GM19372 (cell line): ENCODE measurements at regions not wholly inside any gene's neighbourhood (a gene's known extent, or its start where the extent isn't known, plus 50 kb on each side); places are given as distances from the start of the nearest gene placed in this dataset.
"Not testable (repeated sequence)": the region's sequence is repeated elsewhere in the genome, so short reads cannot be mapped to it uniquely, and the experiment has no call there.

Experiments
- ATAC-seq: cut with Tn5 transposase; IDR thresholded peaks from one replicate; pipeline ENCODE4 v1.9.1; 2021; ENCODE audit warnings: mild to moderate bottlenecking, low read depth, moderate library complexity; ENCODE audit not compliant: unreplicated experiment

DNA sequence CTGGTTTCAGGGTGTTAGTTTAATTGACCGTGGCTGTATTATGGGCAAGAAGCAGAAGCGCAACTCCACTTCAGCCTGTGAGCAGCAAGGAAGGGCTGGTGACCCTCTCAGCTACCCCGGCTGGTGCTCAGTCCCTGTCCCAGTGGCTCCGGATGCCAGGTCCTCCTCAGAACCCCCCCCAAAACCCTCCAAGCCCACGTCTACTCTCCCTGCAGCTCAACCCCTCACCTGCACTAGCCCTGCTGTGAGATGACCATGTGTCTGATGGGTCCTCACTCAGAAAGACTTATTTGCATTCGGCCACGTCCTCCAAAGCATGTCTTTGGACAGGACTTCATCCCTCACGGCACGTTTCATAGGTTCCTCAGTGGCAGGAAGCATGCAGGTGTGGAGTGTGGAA is 119.7 kb upstream of the ALKAL2 start:
- no peak for ATAC-seq

DNA sequence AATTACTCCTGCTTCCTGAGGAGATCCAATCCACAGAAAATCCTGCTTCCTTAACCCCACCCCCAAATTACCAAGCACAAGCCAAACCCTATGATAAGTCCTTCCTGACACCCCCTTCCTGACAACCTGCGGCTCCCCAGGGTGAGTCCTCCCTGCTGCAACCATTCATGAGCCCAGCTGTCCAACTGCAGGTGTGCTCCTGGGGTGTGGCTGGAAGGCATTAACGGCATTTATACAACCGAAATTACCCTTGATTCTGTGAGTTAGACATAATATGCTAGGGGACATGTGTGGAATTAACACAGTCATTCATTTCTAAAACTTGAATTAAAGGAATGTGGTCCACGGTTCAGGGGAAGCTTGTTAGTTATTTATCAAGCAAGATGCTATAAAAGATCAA is 119.0 kb upstream of the ALKAL2 start:
- no peak for ATAC-seq

GRCh38 chr2:406231-406630 is 118.3 kb upstream of the ALKAL2 start:
- ATAC-seq: no peak

DNA sequence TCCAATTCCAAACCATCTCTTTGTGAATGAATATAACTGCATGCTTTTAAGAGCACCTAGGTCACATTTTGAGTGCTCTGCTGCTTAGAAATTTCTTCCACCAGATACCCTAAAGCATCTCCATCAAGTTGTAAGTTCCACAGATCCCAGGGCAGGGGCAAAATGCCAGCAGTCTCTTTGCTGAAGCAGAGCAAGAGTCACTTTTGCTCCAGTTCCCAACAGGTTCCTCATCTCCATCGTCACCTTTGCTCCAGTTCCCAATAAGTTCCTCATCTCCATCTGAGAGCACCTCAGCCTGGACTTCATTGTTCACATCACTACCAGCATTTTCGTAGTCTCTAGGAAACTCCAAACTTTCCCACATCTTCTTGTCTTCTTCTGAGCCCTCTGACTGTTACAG is 116.7 kb upstream of the ALKAL2 start:
- no peak for ATAC-seq

DNA sequence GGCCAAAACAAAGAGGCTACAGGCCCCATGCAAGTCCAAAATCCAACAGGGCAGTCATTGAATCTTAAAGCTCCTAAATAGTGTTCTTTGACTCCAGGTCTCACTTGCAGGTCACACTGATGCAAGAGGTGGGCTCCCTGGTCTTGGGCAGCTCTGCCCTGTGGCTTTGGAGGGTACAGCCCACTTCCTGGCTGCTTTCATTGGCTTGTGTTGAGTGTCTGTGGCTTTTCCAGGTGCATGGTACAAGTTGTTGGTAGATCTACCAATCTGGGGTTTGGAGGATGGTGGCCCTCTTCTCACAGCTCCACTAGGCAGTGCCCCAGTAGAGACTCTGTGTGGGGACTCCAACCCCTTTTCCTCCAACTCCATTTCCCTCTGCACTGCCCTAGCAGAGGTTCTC is 115.8 kb upstream of the ALKAL2 start:
- ATAC-seq: no peak

GRCh38 chr2:402721-403120 is 114.8 kb upstream of the ALKAL2 start:
- no peak for ATAC-seq

GRCh38 chr2:402206-402605 is 114.3 kb upstream of the ALKAL2 start:
- no peak for ATAC-seq

DNA sequence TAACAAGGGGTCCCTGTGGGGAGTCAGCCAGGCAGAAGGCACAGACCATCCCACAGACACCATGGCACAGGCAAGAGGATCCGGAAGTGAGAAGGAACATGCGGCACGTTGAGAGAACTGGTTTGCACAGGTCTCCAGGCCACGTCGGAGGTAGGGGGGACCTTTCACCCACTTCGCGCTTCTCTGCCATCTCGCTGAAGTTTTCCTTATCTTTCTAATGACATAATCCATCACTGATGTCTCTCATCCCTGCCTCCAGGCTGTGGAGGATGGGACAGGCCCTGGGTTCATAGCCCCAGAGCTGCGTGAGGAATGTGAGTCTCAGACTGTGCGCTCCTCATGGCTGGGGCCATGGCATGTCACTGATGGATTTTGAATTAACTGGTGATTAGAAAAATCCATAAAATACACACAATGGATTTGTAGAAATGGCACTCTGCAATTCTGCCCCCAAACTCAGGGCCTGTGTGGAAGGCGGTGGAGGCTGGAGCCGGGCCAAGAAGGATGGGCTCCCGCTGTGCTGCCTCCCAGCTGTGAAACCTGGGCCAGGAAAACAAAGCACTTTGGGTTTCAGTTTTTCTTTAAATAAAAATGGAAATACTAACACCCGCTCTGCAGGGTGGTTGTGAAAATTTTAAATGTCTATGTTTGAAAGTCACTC is 113.3 kb upstream of the ALKAL2 start:
- no peak for ATAC-seq

DNA sequence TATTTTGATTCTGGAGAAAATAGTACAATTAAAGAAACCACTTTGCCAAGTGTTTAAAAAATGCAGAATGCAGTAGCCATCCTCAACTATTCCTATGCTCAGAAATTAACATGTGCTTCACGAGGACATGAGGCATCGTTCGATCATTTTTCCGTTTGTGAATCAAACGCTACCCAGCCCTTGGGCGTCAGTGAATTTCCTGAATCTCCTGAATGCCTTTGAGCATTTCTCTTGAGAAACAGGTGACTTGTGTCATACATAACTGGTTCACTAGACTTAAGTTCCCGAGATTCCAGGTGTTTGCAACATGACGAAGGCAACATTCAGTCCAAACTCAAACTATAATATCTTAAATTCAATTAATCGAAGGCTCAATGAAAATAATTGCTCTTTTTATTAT is 110.0 kb upstream of the ALKAL2 start:
- no peak for ATAC-seq

GRCh38 chr2:397521-397920 is 109.6 kb upstream of the ALKAL2 start:
- no peak for ATAC-seq

DNA sequence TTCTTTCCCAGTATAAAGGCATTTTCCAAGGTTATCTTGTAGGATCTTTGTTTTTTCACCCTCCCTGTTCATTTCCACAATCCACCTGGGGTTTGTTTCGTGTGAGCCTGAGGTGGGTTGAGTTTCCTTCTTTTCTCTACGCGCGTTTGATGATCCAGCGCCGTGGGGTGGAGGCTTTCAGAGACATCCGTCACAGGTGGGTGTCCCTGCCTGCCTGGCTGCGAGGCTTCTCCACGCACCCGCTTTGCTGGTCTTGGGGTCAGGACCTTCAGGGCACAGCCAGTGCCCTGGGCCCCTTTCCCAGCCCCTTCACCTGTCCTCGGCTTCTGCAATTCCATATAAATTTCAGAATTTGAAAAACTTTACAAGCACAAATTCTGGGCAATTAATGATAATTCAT is 109.0 kb upstream of the ALKAL2 start:
- no peak for ATAC-seq

GRCh38 chr2:395886-396285 is 108.0 kb upstream of the ALKAL2 start:
- no peak for ATAC-seq

- ATAC-seq: no peak
These were observed 106.1 kb upstream of the ALKAL2 start for GRCh38 chr2:393711-394696.

DNA sequence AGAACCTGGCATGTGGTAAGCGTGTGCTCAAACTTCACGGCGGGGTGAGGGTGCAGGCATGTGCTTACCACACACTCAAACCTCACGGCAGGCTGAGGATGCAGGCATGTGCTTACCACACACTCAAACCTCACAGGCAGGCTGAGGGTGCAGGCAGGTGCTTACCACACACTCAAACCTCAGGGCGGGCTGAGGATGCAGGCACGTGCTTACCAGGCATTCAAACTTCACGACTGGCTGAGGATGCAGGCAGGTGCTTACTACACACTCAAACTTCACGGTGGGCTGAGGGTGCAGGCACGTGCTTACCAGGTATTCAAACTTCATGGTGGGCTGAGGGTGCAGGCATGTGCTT is 105.0 kb upstream of the ALKAL2 start:
- ATAC-seq: no peak

GRCh38 chr2:392181-392925 is 104.5 kb upstream of the ALKAL2 start:
- ATAC-seq: no peak

DNA sequence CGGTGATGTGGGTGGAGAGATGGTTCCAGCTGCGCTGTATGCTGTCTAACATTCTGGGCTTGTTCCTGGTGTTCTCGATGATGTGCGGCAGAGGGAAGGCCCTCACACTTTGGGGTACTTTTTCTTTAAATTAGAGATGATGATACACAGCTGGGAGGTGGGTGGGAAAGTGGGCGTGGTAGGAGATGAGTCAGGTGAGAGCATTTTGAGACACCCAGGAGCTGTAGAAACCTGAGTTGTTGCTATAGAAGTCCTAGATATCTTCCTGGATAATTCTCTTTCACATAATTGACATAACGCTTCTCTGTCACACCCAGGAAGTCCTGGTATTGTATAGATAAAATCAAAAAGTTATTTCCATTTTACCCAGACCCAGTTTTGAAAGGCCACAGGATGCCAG is 103.8 kb upstream of the ALKAL2 start:
- ATAC-seq: no peak

DNA sequence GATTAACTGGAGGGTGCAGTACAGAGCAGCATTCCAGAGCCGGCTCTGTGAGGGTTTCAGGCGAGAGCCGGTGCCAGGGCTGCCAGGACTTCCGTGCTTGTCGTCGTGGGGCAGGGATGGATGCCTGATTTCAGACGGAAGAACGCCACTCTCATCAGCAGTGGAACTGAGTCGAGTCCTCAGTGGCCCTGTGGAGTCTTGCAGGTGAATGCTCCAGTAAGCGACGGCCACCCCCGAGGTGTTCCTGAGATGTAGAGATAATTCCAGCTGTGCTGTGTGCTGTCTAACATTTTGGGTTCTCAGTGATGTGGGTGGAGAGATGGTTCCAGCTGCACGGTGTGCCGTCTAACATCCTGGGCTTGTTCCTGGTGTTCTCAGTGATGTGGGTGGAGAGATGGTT is 103.1 kb upstream of the ALKAL2 start:
- ATAC-seq: no peak

GRCh38 chr2:389985-390384 is 102.1 kb upstream of the ALKAL2 start:
- ATAC-seq: not testable (repeated sequence)

DNA sequence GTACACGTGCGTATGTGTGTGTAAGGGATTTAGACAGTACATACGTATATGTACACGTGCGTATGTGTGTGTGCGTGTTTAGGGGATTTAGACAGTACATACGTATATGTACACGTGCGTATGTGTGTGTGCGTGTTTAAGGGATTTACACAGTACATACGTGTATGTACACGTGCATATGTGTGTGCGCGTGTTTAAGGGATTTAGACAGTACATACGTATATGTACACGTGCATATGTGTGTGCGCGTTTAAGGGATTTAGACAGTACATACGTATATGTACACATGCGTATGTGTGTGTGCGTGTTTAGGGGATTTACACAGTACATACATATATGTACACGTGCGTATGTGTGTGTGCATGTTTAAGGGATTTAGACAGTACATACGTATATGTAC is 100.9 kb upstream of the ALKAL2 start:
- not testable (repeated sequence) for ATAC-seq

GRCh38 chr2:387980-388421 is 100.1 kb upstream of the ALKAL2 start:
- ATAC-seq: no peak

DNA sequence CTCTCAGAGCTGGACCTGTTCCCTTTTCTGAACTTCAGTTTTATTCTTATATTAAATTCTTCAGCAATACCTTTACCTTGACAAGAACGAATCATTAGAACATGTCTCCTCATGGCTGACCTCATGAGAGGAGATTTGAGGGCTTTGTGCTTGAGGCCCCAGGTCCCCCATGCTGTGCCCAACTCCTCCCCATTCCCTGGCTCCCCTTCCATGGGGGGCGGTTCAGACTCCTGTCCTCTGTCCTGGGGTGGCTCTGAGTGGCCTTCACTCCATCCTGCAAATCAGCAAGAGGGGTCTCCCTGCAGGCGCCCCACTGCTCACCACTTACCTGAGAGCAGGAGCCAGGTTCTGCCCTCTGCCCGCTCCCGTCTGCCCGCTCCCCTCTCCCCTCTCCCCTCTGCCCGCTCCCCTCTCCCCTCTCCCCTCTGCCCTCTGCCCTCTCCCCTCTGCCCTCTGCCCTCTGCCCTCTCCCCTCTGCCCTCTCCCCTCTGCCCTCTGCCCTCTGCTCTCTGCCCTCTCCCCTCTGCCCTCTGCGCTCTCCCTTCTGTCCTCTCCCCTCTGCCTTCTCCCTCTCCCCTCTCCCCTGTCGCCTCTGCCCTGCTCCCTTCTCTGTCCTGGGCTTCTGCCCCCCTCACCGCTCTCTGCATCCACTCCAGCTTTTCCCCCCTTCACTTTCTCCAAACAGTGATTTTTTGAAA is 98.7 kb upstream of the ALKAL2 start:
- ATAC-seq: no peak
